ENCODE measurements at regions not wholly inside any gene's neighbourhood (a gene's known extent, or its start where the extent isn't known, plus 50 kb on each side); places are given as distances from the start of the nearest gene placed in this dataset.
"Not testable (repeated sequence)": the region's sequence is repeated elsewhere in the genome, so short reads cannot be mapped to it uniquely, and the experiment has no call there.

DNA sequence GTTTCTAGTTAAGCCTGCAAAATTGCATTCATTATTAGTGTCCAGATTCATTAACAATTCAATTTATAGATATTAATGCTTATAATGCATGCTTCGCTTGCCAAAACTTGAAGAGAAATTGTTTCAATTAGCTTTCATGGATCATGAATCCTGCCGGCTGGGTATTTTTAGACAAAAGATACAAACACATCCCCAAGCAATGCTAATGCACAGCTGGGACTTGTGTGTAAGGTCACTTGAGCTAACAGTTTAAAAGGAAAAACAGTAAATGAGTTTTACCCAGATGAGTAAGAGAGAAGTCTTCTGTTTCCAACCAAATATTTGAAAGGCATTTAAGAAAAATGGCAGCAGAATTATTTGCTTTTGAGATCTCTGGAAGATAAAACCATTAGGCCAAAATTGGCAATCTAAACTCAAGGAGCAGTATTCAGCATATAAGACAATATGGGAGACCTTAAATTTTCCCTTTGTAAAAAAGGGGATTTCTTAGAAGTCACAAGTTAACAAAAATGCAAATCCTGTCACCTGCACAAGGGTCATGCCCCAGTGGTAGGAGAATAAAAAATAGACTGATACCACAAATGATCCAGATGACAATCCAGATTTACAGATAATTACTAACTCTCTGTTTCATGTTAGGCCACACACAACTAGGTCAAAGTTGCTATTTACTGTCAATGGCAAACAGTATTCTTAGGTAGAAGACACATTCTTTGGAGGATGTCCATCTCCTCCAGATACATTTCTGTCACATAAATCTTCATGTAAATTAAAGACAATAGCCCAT lies 418.4 kb upstream of the PMFBP1 start:
- DNase-seq = no peak

DNA sequence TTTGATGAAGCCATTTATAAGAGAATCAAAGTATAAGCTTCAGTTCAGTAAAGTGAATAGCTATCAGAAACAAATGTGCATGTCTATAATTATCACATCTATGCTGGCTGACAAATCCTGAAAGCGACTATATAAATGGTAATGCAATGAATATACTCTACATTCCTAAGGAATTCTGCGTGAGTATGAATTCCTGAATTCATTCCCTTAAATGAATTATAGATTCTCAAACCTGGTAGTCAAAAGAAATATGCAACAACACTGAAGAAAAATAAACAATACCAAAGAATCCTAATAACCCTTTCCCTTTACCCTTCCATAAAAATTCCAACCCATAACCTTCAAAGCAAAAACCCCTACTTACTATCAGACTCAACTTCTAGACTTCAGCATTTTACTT lies 416.6 kb upstream of the PMFBP1 start:
- DNase-seq = no peak

DNA sequence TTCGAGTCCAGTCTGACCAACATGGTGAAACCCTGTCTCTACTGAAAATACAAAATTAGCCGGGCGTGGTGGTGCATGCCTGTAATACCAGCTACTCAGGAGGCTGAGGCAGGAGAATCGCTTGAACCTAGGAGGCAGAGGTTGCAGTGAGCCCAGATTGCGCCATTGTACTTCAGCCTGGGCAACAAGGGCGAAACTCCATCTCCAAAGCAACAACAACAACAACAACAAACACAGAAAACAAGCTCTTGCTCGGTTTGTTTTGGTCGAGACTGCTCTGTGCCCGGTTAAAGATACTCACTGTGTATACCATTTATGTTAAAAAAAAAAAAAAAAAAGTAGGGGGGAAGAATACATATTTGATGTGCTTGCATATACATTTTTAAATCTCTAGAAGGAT lies 406.1 kb upstream of the PMFBP1 start:
- DNase-seq = not testable (repeated sequence)

DNA sequence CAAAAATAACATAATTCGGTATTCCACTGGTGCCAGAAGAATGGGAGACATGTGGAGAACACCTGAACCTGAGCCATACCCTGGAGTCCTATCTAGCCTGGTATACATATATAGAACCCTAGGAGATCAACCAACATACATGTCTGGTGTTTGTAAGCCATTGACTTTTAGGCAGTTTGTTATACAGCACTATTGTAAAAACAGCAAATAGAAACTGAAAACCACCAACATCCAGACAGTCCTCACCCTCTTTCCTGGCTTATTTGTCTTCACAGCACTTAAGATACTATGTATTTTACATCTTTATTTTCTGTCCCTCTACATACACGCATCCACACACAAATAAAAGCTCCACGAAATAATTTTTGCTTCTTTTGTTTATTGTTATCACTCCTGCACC lies 404.2 kb upstream of the PMFBP1 start:
- no peak for DNase-seq

DNA sequence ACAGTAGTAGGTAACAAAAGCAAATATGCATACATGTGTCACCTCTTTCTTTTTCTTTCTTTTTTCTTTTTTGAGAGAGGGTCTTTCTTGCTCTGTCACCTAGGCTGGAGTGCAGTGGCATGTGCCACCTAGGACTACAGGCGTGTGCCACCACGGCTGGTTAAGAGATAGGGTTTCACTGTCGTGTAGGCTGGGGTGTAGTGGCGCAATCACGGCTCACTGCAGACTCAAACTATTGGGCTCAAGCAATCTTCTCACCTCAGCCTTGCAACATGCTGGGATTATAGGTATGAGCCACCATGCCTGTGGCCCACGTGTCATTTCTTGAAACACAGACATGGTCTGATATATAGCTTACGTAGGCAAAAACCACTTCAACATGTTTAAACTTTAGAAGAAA lies 397.7 kb upstream of the PMFBP1 start:
- no peak for DNase-seq

DNA sequence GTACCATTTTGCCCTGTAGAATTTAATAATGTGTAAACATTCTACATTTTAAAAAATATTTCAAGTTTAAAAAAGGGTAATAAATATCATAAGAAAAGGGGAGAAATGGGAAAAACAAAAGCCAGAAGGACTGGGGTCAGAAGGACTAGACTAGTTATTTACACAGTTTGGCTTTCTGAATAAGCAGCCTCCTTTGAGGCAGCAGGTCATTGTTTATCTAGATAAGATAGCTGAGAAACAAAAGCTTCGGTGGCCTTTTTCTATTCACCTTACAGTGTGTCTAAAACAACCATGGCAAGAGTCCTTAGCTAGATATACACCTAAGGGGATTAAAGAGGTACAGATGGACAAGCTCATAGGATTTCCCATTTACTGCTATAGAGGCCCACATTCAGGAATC lies 396.5 kb upstream of the PMFBP1 start:
- no peak for DNase-seq

DNA sequence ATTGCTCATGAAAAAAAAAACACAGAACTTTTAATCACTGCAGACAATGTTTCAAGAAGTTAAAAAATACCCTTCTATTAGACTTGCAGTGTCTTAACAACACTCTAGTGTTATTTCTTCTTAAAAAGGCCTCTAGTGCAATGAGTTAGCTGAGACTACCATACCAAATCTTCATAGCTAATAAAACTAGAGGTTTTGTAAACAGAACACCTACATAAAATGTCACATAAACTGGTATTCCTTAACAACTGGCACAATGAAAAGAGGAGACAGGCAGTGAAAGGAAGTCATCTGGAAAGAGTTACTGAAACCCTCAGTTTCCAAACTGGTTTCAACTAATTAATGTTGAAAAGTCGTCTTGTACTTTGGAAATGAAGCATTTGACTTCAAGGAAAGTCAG lies 394.2 kb upstream of the PMFBP1 start:
- DNase-seq = no peak

DNA sequence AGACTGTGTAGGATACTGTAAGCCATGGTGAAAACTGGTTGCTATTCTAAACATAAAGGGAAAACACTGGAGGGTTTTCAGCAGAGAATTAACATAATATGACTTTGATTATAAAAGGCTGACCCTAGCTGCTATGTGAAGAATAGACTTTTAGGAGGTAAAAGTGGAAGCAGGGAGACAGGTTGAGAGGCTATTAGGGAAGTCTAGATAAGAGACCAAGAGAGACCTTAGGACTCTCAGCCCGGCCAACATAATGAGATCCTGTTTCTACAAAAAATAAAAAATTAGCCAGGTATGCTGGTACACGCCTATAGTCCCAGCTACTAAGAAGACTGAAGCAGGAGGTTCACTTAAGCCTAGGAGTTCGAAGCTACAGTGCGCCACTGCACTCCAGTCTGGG lies 393.2 kb upstream of the PMFBP1 start:
- DNase-seq = no peak

DNA sequence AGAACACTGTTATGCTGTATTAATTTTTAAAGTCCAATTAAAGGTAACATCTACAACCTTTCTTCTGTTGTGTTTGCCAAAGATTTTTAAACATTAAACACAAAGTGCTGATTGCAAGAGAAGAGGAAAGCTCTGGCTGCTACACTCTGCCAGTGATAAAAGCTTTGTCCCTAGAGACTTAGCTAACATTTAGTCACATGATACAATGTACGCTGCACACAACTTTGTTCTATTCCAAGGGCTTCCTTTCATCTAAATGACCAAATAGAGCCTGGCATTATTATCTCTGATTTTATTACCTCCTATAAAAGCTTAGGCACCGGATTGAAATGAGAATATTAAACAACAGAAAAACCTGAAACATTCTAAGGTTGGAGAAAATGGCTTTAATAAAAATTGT lies 388.7 kb upstream of the PMFBP1 start:
- DNase-seq = no peak

DNA sequence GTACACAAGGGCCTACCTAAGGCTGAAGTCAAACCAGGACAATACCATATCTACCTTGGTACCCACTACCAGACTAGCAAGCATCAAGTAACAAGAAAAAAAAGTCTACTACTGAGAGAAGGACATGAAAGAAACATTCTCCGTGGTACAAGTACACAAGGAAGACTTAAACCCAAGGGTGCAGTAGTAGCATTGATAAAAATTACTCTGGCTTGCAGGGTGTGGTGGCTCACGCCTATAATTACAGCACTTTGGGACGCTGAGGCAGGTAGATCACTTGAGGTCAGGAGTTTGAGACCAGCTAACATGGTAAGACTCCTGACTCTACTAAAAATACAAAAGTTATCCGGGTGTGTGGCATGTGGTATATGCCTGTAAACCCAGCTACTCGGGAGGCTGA lies 386.5 kb upstream of the PMFBP1 start:
- DNase-seq = no peak

DNA sequence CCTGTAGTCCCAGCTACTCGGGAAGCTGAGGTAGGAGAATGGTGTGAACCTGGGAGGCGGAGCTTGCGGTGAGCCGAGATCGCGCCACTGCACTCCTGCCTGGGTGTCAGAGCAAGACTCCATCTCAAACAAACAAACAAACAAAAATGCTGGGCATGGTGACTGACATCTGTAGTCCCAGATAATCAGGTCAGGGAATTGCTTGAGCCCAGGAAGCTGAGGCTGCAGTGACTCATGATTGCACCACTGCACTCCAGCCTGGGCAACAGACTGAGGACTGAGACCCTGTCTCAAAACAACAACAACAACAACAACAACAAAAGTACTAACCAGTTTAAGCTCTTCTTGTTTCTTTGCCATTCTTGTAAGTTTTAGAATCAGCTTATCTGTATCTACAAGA lies 383.0 kb upstream of the PMFBP1 start:
- no peak for DNase-seq

DNA sequence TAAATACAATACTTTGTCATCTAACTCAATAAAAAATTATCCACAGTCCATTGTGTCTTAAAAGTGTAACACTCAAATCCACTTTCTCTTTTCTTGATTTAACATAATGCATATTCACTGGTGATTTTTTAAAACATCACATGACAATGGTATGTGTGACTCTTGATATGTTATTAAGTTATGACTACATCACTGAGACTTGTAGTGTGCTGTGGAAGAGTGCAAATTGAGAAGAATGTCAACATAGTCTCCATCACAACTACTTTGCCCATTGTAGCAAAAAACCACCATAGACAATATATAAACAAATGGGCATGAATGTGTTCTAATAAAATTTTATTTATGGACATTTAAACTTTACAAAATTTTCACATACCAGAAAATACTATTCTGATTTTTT lies 380.7 kb upstream of the PMFBP1 start:
- DNase-seq = no peak

DNA sequence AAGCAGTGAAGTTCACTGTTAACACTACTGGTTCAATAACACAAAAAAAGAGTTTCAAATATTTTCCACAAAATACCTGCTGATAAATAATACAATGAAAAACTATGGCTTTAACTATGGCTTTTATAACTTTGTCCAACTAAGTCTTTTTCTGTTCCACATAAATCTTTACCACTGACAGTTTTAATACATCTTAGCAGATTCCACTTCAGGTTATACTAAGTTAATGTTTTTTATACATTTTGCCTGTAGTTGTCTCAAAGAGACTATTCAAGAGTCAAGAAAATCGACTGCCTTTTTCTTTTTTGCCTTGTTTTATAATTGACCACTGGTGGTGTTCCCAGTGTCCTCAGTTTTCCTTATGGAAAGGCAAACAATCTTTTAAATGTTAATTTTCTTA lies 379.7 kb upstream of the PMFBP1 start:
- DNase-seq = no peak

DNA sequence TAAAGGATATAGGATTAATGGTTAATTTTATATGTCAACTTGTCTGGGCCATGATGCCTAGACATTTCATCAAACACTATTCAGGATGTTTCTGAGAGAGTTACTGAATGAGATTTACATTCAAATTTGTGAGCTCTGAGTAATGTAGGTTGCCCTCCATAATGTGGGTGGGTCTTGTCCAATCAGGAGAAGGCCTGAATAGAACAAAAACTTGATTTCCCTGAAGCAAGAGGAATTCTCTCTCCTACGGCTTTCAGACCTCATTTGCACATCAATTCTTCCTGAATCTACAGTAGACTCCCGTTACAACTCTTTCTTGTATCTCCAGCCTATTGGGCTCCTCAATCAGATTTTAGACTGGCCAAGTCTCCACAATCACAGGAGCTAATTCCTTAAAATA lies 377.9 kb upstream of the PMFBP1 start:
- no peak for DNase-seq

DNA sequence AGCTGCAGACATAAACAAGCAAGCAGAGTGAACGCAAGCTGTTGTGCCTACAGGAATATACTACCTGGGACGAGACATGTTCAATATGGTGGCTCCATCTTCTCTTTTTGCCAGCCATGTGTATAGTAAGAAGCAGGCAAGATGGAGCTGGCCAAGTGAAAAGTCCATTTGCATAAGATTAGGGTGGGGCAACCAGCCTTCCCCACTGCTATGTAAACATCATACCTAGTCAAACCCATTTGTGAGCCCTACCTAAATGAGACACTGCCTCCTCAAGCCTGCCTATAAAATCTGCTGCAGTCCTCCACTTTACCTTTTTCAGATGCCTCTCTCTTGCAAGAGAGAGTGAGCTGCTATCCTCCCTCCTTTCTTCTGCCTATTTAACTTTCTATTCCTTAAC lies 370.1 kb upstream of the PMFBP1 start:
- no peak for DNase-seq

DNA sequence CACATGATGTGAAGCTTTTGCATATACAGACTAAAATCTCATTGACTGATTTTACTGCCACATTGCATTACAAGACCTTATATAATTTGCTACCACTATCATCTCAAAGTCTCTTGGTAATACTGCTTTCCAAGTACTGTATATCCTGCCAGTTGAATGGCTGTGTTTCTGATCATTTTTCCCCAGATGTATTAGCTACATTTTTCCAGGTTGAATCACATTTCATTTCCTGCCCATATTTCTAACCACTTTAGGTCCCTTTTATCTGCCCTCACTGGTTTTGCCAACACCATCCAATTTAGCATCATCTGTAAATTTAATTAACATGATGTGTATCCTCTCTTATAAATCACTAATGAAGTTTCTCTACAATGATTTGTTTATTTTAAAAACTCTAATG lies 365.7 kb upstream of the PMFBP1 start:
- no peak for DNase-seq

DNA sequence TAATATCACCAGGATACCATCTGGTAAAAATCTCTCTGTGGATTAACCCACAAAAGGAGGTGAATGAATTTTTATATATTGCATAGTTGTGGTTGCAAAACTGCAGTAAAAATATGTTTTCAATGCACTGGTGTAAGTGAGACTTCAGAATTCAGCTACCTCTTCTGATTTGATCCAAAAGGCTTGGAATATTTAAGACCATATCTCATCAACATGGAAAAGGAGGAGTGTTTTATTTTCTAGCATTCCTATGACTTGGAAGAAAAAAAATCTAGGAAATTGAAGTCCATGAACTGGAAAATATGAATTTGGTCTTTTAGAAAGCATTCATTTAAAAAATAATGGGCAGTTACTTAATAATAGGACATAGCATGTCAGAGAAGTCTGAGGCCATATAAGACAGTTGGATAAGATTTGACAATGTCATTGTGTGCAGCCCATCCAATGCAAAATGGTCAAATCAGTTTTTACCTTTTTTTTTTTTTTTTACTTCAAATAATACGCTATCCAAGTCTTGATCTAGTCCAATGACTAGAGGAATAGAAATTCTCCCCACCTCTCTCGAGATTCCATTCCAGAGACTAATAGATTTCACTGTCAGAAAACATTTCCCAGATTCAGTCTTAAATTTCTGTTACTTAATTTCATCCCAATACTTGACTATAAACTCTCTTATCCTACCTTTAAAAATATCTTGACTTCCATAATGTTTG lies 364.9 kb upstream of the PMFBP1 start:
- no peak for DNase-seq

DNA sequence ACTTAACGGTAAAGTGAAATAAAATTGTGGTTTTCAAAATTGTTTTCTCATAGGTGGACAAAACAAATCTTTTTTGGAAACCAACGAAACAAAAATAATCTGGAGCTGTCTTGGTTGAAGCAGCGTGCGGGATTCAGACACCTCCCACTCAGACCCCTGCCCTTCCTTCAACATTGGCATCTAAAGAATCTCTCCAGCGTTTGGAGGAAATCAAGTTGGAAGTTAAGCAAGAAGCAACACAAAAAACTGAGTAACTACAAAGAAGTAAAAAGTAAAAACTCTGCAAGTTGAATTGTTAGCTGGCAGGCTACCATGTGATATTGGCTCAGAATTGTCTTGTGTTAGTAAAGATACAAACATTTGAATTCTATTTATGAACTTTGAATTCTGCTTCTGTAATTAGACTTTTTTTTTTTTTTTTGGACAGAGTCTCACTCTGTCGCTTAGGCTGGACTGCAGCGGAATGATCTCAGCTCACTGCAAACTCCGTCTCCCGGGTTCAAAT lies 361.0 kb upstream of the PMFBP1 start:
- no peak for DNase-seq

DNA sequence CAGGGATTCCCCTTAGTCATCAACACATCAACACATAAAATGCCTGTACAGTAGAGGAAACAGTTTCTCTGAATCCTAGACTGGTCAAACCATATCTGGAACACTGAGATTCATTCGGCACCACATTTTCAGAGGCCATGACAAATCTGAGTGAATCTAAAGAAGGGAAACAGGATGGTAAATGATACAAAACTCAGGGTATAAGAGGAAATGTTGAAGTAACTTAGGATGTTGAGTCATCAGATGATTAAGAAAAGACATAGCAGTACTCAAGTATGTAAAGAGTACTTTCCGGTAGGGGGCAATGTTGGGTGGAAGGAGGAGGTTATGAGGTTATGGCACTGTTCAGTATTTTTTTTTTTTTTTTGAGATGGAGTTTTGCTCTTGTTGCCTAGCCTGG lies 358.5 kb upstream of the PMFBP1 start:
- DNase-seq = no peak

DNA sequence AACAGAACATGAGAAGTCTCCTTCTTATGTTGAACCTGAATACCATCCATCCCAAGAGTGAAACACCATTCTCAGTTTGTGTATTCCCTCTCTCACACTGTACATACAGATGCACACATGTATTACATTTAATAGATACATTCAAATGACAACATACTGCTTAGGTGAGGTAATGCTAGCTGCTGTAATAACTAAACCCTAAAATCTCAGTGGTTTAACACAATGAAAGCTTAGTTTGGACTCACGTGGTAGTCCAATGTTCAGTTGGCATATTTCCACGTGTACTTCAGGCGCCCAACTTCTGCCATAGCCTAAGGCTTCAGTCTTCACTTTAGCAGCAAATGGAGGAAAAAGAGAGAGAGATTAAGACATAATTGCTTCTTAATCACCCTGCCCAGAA lies 351.1 kb upstream of the PMFBP1 start:
- DNase-seq = no peak

DNA sequence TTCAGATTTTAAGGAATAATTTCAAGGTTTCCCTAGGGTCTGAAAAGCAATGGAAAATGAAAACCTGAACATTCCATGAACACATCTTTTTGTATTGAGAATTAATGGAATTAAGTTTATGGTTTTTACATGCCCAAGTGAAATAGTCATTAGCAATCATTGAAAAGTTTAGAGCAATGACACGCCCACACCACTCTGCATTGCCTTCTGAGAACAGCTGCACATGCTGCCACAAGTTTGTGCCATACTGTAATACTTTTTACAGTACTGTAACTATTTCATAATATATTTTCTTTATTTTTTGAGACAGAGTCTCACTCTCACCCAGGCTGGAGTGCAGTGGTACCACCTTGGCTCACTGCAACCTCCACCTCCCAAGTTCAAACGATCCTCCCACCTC lies 345.2 kb upstream of the PMFBP1 start:
- DNase-seq = no peak

DNA sequence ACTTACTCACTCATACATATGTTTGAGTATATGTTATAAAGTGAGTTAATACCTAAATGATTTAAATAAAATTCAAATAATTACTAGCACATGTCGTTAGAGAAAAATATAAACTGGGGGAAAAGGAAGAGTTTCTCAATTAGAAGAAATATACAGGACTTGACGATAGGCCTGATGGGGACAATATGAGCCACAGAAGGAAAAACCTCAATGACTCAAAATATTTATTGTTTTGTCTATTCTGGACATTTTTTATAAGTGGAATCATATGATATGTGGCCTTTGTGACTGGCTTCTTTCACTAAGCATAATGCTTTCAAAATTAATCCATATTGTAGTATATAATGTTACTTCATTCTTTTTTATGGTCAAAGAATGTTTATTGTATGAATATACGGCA lies 339.2 kb upstream of the PMFBP1 start:
- no peak for DNase-seq

DNA sequence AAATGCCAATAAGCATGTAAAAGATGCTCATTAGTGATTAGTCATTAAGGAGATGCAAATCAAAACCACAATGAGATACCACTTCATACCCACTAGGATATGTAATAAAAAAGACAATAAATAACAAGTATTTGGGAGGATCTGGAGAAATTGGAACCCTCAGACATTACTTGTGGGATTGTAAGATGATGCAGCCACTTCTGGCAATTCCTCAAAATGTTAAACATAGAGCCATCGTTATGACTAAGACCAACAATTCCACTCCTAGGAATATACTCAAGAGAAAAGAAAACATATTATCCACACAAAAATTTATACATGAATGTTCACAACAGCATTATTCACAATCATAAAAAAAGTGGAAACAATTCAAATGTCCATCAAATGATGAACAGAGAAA lies 336.2 kb upstream of the PMFBP1 start:
- DNase-seq = no peak

DNA sequence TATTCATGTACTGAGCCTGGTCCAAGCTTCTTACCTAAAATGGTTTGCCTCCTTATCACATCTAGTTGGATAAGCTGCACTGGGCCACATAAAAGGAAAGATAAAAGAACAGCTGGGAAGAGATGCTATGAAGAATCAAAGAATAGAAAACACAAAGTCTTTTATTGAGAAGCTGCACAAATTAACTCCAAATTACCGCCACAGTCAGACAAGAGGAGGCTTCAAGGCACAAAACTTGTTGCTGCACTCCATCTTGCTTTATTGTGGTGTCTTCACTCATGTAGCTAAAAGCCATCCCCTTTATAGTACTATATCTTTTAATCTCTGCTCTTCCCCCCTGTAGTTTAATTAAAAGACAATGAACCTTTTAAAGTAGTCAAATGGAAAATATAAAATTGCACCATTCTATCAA lies 330.6 kb upstream of the PMFBP1 start:
- no peak for DNase-seq
